GM21619 (cell line): ENCODE measurements at regions not wholly inside any gene's neighbourhood (a gene's known extent, or its start where the extent isn't known, plus 50 kb on each side); places are given as distances from the start of the nearest gene placed in this dataset.

ENCODE experiments used
- ATAC-seq: cut with Tn5 transposase; IDR thresholded peaks from one replicate; pipeline ENCODE4 v1.9.1; 2021; ENCODE audit not compliant: unreplicated experiment

- no peak for ATAC-seq
These were observed 102.2 kb upstream of the MOCS2 start for GRCh38 chr5:53211799-53212198.

- no peak for ATAC-seq
These were observed 109.6 kb upstream of the MOCS2 start for GRCh38 chr5:53219174-53219573.

- no peak for ATAC-seq
These were observed 110.1 kb upstream of the MOCS2 start for GRCh38 chr5:53219610-53220009.

GRCh38 chr5:53233645-53234405 lies 124.3 kb upstream of the MOCS2 start:
- ATAC-seq, result no peak

- no peak for ATAC-seq
These were observed 127.1 kb upstream of the MOCS2 start for GRCh38 chr5:53236683-53237082.

GRCh38 chr5:53237876-53238275 lies 128.3 kb upstream of the MOCS2 start:
- no peak for ATAC-seq

- no peak for ATAC-seq
These were observed 129.9 kb upstream of the MOCS2 start for GRCh38 chr5:53239301-53239990.

GRCh38 chr5:53240661-53241060 lies 131.1 kb upstream of the MOCS2 start:
- ATAC-seq, result no peak

- no peak for ATAC-seq
These were observed 132.0 kb upstream of the MOCS2 start for GRCh38 chr5:53241572-53241971.

GRCh38 chr5:53243403-53243802 lies 133.8 kb upstream of the MOCS2 start:
- no peak for ATAC-seq

GRCh38 chr5:53246042-53246836 lies 136.7 kb upstream of the MOCS2 start:
- ATAC-seq, result no peak

- ATAC-seq, result no peak
These were observed 140.1 kb upstream of the MOCS2 start for GRCh38 chr5:53249529-53250200.

GRCh38 chr5:53250201-53250550 lies 140.6 kb upstream of the MOCS2 start:
- no peak for ATAC-seq

- ATAC-seq, result no peak
These were observed 143.9 kb upstream of the MOCS2 start for GRCh38 chr5:53253421-53253871.

- ATAC-seq, result no peak
These were observed 147.2 kb upstream of the MOCS2 start for GRCh38 chr5:53256746-53257145.

GRCh38 chr5:53257806-53258373 lies 148.3 kb upstream of the MOCS2 start:
- ATAC-seq, result no peak

GRCh38 chr5:53259176-53259575 lies 149.6 kb upstream of the MOCS2 start:
- no peak for ATAC-seq

GRCh38 chr5:53260446-53260845 lies 150.9 kb upstream of the MOCS2 start:
- ATAC-seq, result no peak

- no peak for ATAC-seq
These were observed 151.7 kb upstream of the MOCS2 start for GRCh38 chr5:53261245-53261644.

GRCh38 chr5:53262348-53262970 lies 152.9 kb upstream of the MOCS2 start:
- ATAC-seq, result no peak
